SK-N-SH (cell line): ENCODE measurements at regions not wholly inside any gene's neighbourhood (a gene's known extent, or its start where the extent isn't known, plus 50 kb on each side); places are given as distances from the start of the nearest gene placed in this dataset.

ENCODE experiments used
- CTCF ChIA-PET: fragments of 300-600, 350-600 bp; formaldehyde crosslinking; extraction: SDS; loops from one replicate; lab custom pipeline; 2021; lab: Yijun Ruan, JAX
- POLR2A ChIA-PET: fragments of 350-600 bp; sonication (Branson Sonifier 250); formaldehyde crosslinking; extraction: SDS; loops from one replicate; lab custom pipeline; 2020; ENCODE audit warnings: antibody characterized with exemption, inconsistent platforms; lab: Yijun Ruan, JAX
- DNase-seq: peaks from one replicate; pipeline ENCODE4 v3.0.0; 2012
- H2AFZ ChIP-seq: fragments of 200-600 bp; sonication (generic); 2 replicates; pipeline ENCODE4 v1.8.1; 2016; ENCODE audit warnings: antibody characterized with exemption, mild to moderate bottlenecking, low read depth
- H3F3A ChIP-seq: fragments of 200-600 bp; sonication (generic); replicated peaks from 2 replicates; pipeline ENCODE3; 2016; ENCODE audit warnings: antibody characterized with exemption, mild to moderate bottlenecking; ENCODE audit not compliant: insufficient read depth
- H3K27ac ChIP-seq, 2 experiments: fragments of 200-500 bp in 1 of 2; fragments of 200-600 bp in 1 of 2; sonication (Bioruptor generic) in 1 of 2; sonication (generic), shearing (Covaris generic) in 1 of 2; 2 replicates each; pipeline versions ENCODE4 v1.5.1 to v1.6.1; 2014 to 2016; ENCODE audit warnings: low read depth in 2 of 2, inconsistent platforms in 1 of 2, low read length in 1 of 2, mild to moderate bottlenecking in 1 of 2, mixed read lengths in 1 of 2
- H3K27me3 ChIP-seq: fragments of 200-600 bp; sonication (generic), shearing (Covaris generic); 2 replicates; pipeline ENCODE4 v1.6.1; 2016; ENCODE audit warnings: mixed run types; ENCODE audit not compliant: insufficient read depth
- H3K36me3 ChIP-seq, 2 experiments: fragments of 200-500 bp in 1 of 2; fragments of 200-600 bp in 1 of 2; sonication (Bioruptor generic) in 1 of 2; sonication (generic) in 1 of 2; replicated peaks in 1 of 2; 2 replicates each; pipeline versions ENCODE3 to v1.5.1; 2014 to 2016; ENCODE audit warnings: low read length in 1 of 2, mild to moderate bottlenecking in 1 of 2; ENCODE audit not compliant: insufficient read depth in 2 of 2, control insufficient read depth in 1 of 2
- H3K4me1 ChIP-seq, 2 experiments: fragments of 200-500 bp in 1 of 2; fragments of 200-600 bp in 1 of 2; sonication (Bioruptor generic) in 1 of 2; sonication (generic), shearing (Covaris generic) in 1 of 2; 2 replicates each; pipeline versions ENCODE4 v1.5.1 to v1.6.1; 2014 to 2016; ENCODE audit warnings: low read depth in 1 of 2, low read length in 1 of 2, mixed run types in 1 of 2; ENCODE audit not compliant: insufficient read depth in 2 of 2, control insufficient read depth in 1 of 2
- H3K4me2 ChIP-seq: fragments of 200-600 bp; sonication (generic), shearing (Covaris generic); 2 replicates; pipeline ENCODE4 v1.6.1; 2017; ENCODE audit warnings: mixed run types
- H3K4me3 ChIP-seq, 2 experiments: fragments of 200-500 bp in 1 of 2; fragments of 200-600 bp in 1 of 2; sonication (Bioruptor generic) in 1 of 2; sonication (generic), shearing (Covaris generic) in 1 of 2; 2 replicates each; pipeline versions ENCODE4 v1.5.1 to v1.8.1; 2014 to 2016; ENCODE audit warnings: low read depth in 2 of 2, inconsistent platforms in 1 of 2, low read length in 1 of 2, mild to moderate bottlenecking in 1 of 2, mixed read lengths in 1 of 2, moderate library complexity in 1 of 2
- H3K79me2 ChIP-seq: fragments of 200-600 bp; sonication (generic); 2 replicates; pipeline ENCODE4 v1.8.1; 2017; ENCODE audit warnings: mild to moderate bottlenecking; ENCODE audit not compliant: insufficient read depth
- H3K9ac ChIP-seq: fragments of 200-600 bp; sonication (generic); 2 replicates; pipeline ENCODE4 v1.6.1; 2017; ENCODE audit warnings: mixed run types
- H3K9me2 ChIP-seq: fragments of 200-600 bp; sonication (generic); 2 replicates; pipeline ENCODE4 v1.6.1; 2017; ENCODE audit warnings: mixed run types
- H3K9me3 ChIP-seq: fragments of 200-600 bp; sonication (generic); 2 replicates; pipeline ENCODE4 v1.6.1; 2017; ENCODE audit warnings: mixed run types, mild to moderate bottlenecking, moderate library complexity
- H4K20me1 ChIP-seq: fragments of 200-600 bp; sonication (generic); 2 replicates; pipeline ENCODE4 v1.6.1; 2017; ENCODE audit warnings: mild to moderate bottlenecking, mixed run types; ENCODE audit not compliant: insufficient read depth
- EZH2phosphoT487 ChIP-seq: fragments of 200-600 bp; sonication (generic); IDR thresholded peaks from 2 replicates; pipeline ENCODE4 v1.6.1; 2017; ENCODE audit warnings: low read depth, mixed run types, mild to moderate bottlenecking, antibody characterized with exemption, moderate library complexity, borderline replicate concordance
- FOSL2 ChIP-seq: IDR thresholded peaks from 2 replicates; pipeline ENCODE4 v1.4.0; 2012; ENCODE audit warnings: low read depth, mild to moderate bottlenecking, moderate library complexity, borderline replicate concordance
- FOXJ3 ChIP-seq: sonication (generic); formaldehyde crosslinking; IDR thresholded peaks from 2 replicates; pipeline ENCODE4 v1.5.1; 2020; ENCODE audit warnings: mild to moderate bottlenecking, missing genetic modification reagents
- GATA2 ChIP-seq: sonication (generic); formaldehyde crosslinking; IDR thresholded peaks from 2 replicates; pipeline ENCODE4 v1.5.0; 2020; ENCODE audit warnings: mild to moderate bottlenecking, missing genetic modification reagents
- IRF3 ChIP-seq: fragments of 150-350 bp; IDR thresholded peaks from 2 replicates; pipeline ENCODE4 v1.6.1; 2016; ENCODE audit warnings: mild to moderate bottlenecking, low read depth, low read length
- MEF2A ChIP-seq: IDR thresholded peaks from 2 replicates; pipeline ENCODE4 v1.4.0; 2012; ENCODE audit warnings: low read depth, borderline replicate concordance
- NFIC ChIP-seq: IDR thresholded peaks from 2 replicates; pipeline ENCODE4 v1.4.0; 2012; ENCODE audit warnings: borderline replicate concordance
- RCOR1 ChIP-seq: fragments of 150-350 bp; IDR thresholded peaks from 2 replicates; pipeline ENCODE4 v1.6.1; 2017; ENCODE audit warnings: antibody characterized with exemption, low read length
- SIN3A ChIP-seq: IDR thresholded peaks from 2 replicates; pipeline ENCODE4 v1.6.1; 2012; ENCODE audit warnings: low read depth, mild to moderate bottlenecking, low read length, moderate library complexity, borderline replicate concordance
- SMC3 ChIP-seq: IDR thresholded peaks from 2 replicates; pipeline ENCODE4 v1.6.1; 2012; ENCODE audit warnings: low read depth, low read length, improper control_type of control experiment
- TAF1 ChIP-seq: IDR thresholded peaks from 2 replicates; pipeline ENCODE4 v1.6.1; 2012; ENCODE audit warnings: low read depth, mild to moderate bottlenecking, low read length, moderate library complexity, borderline replicate concordance
- USF2 ChIP-seq: fragments of 150-350 bp; IDR thresholded peaks from 2 replicates; pipeline ENCODE4 v1.6.1; 2017; ENCODE audit warnings: antibody characterized with exemption, low read length, low read depth, borderline replicate concordance
- YY1 ChIP-seq: IDR thresholded peaks from 2 replicates; pipeline ENCODE4 v1.4.0; 2012; ENCODE audit warnings: low read depth, mild to moderate bottlenecking
- ZBTB33 ChIP-seq: IDR thresholded peaks from 2 replicates; pipeline ENCODE4 v1.4.0; 2012; ENCODE audit warnings: low read depth, borderline replicate concordance
- TF ChIP-seq, protein P1 (sequence below): IDR thresholded peaks from 2 replicates; pipeline ENCODE4 v1.4.0; 2012; ENCODE audit warnings: low read depth

- H3K9me3 ChIP-seq, result no peaks in the 10 kb centered on the region; the same call in 1 of the 2 replicates
- H4K20me1 ChIP-seq, result no peaks in the 10 kb centered on the region
- H3K4me3 ChIP-seq, result no peak overlapping the region
- H3K27me3 ChIP-seq, result no peaks in the 10 kb centered on the region
- no peak for DNase-seq
- no peak for TF ChIP-seq NFIC
- TF ChIP-seq TAF1, result no peak
- TF ChIP-seq SMC3, result no peak
- no peak for TF ChIP-seq FOSL2
- TF ChIP-seq, protein P1, sequence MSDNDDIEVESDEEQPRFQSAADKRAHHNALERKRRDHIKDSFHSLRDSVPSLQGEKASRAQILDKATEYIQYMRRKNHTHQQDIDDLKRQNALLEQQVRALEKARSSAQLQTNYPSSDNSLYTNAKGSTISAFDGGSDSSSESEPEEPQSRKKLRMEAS, result no peak
- no peak for TF ChIP-seq YY1
- no peak for TF ChIP-seq USF2
- no peak for TF ChIP-seq ZBTB33
- no peak for TF ChIP-seq RCOR1
- TF ChIP-seq FOXJ3, result no peak
- no peak for TF ChIP-seq GATA2 (CRISPR knock-in tag)
- TF ChIP-seq MEF2A, result no peak
- TF ChIP-seq SIN3A, result no peak
- no peak for TF ChIP-seq EZH2phosphoT487
- no peak for TF ChIP-seq IRF3
- H3K79me2 ChIP-seq, result no peaks in the 10 kb centered on the region
- ChIA-PET CTCF (no interaction called here), POLR2A (no interaction called here)
- H3K4me2 ChIP-seq, result no peak overlapping the region
- H3K9me2 ChIP-seq, result no peaks in the 10 kb centered on the region
- H2AFZ ChIP-seq, result no peak overlapping the region
- H3K36me3 ChIP-seq, result no peaks in the 10 kb centered on the region
- no peaks in the 10 kb centered on the region for H3F3A ChIP-seq
- H3K4me1 ChIP-seq, result no peaks in the 10 kb centered on the region; a peak in 1 of 4 replicates
- H3K9ac ChIP-seq, result no peak overlapping the region
- no peak overlapping the region for H3K27ac ChIP-seq
Observed at GRCh38 chr18:41099451-41099850, 855.6 kb upstream of the PIK3C3 start.
